ENCODE measurements at regions not wholly inside any gene's neighbourhood (a gene's known extent, or its start where the extent isn't known, plus 50 kb on each side); places are given as distances from the start of the nearest gene placed in this dataset.

- DNase-seq (ENCODE audit: low spot score) = no peak
- no peak for FAIRE-seq
These were observed 521.1 kb downstream of the UTRN start for GRCh38 chr6:144806222-144806621.

- DNase-seq (ENCODE audit: low spot score) (peak; percentile 6), FAIRE-seq (no peak)
These were observed 524.0 kb downstream of the UTRN start for GRCh38 chr6:144809120-144809519.

- no peak for DNase-seq (ENCODE audit: low spot score)
- no peak for FAIRE-seq
These were observed 524.8 kb downstream of the UTRN start for GRCh38 chr6:144809969-144810368.

- FAIRE-seq = no peak
- no peak for DNase-seq (ENCODE audit: low spot score)
These were observed 526.0 kb downstream of the UTRN start for GRCh38 chr6:144811140-144811539.

- DNase-seq (ENCODE audit: low spot score) = no peak
These were observed 531.8 kb downstream of the UTRN start for GRCh38 chr6:144816936-144817335.

GRCh38 chr6:144820270-144820669 lies 535.1 kb downstream of the UTRN start:
- no peak for DNase-seq (ENCODE audit: low spot score)
- no peak for FAIRE-seq

More at GRCh38 chr6:144816936-144817335, 531.8 kb downstream of the UTRN start:
- no peak for FAIRE-seq

- FAIRE-seq (no peak), DNase-seq (ENCODE audit: low spot score) (no peak)
These were observed 538.0 kb downstream of the UTRN start for GRCh38 chr6:144823131-144823530.

GRCh38 chr6:144824018-144824417 lies 538.9 kb downstream of the UTRN start:
- FAIRE-seq (no peak), DNase-seq (ENCODE audit: low spot score) (no peak)

- DNase-seq (ENCODE audit: low spot score) (no peak), FAIRE-seq (no peak)
These were observed 549.4 kb downstream of the UTRN start for GRCh38 chr6:144834426-144835038.

- no peak for FAIRE-seq
- DNase-seq (ENCODE audit: low spot score) = no peak
These were observed 550.3 kb downstream of the UTRN start for GRCh38 chr6:144835322-144835973.

- FAIRE-seq = no peak
- no peak for DNase-seq (ENCODE audit: low spot score)
These were observed 555.5 kb downstream of the UTRN start for GRCh38 chr6:144840619-144841018.

- FAIRE-seq = no peak
These were observed 558.6 kb downstream of the UTRN start for GRCh38 chr6:144843701-144844100.

GRCh38 chr6:144844596-144844995 lies 559.5 kb downstream of the UTRN start:
- no peak for FAIRE-seq
- DNase-seq (ENCODE audit: low spot score) = no peak

More at GRCh38 chr6:144843701-144844100, 558.6 kb downstream of the UTRN start:
- no peak for DNase-seq (ENCODE audit: low spot score)

GRCh38 chr6:144845186-144845585 lies 560.1 kb downstream of the UTRN start:
- FAIRE-seq (no peak), DNase-seq (ENCODE audit: low spot score) (no peak)

- DNase-seq (ENCODE audit: low spot score) (no peak), FAIRE-seq (no peak)
These were observed 562.8 kb downstream of the UTRN start for GRCh38 chr6:144847916-144848315.

- DNase-seq (ENCODE audit: low spot score) (no peak), FAIRE-seq (no peak)
These were observed 564.8 kb downstream of the UTRN start for GRCh38 chr6:144849920-144850319.

GRCh38 chr6:144853603-144854002 lies 568.5 kb downstream of the UTRN start:
- no peak for DNase-seq (ENCODE audit: low spot score)
- FAIRE-seq = no peak

GRCh38 chr6:144854654-144855053 lies 569.5 kb downstream of the UTRN start:
- FAIRE-seq (no peak), DNase-seq (ENCODE audit: low spot score) (no peak)

- no peak for DNase-seq (ENCODE audit: low spot score)
- FAIRE-seq = no peak
These were observed 570.2 kb downstream of the UTRN start for GRCh38 chr6:144855375-144855774.

- no peak for FAIRE-seq
These were observed 570.8 kb downstream of the UTRN start for GRCh38 chr6:144855812-144856531.

GRCh38 chr6:144856622-144857021 lies 571.5 kb downstream of the UTRN start:
- FAIRE-seq (no peak), DNase-seq (ENCODE audit: low spot score) (no peak)

More at GRCh38 chr6:144855812-144856531, 570.8 kb downstream of the UTRN start:
- no peak for DNase-seq (ENCODE audit: low spot score)

GRCh38 chr6:144857086-144857485 lies 572.0 kb downstream of the UTRN start:
- DNase-seq (ENCODE audit: low spot score) = no peak
- no peak for FAIRE-seq
